GM19351 (cell line): ENCODE measurements at regions not wholly inside any gene's neighbourhood (a gene's known extent, or its start where the extent isn't known, plus 50 kb on each side); places are given as distances from the start of the nearest gene placed in this dataset.
"Not testable (repeated sequence)": the region's sequence is repeated elsewhere in the genome, so short reads cannot be mapped to it uniquely, and the experiment has no call there.

Experiments
- ATAC-seq: cut with Tn5 transposase; IDR thresholded peaks from one replicate; pipeline ENCODE4 v1.9.1; 2021; ENCODE audit warnings: mild to moderate bottlenecking, moderate library complexity; ENCODE audit not compliant: unreplicated experiment

DNA sequence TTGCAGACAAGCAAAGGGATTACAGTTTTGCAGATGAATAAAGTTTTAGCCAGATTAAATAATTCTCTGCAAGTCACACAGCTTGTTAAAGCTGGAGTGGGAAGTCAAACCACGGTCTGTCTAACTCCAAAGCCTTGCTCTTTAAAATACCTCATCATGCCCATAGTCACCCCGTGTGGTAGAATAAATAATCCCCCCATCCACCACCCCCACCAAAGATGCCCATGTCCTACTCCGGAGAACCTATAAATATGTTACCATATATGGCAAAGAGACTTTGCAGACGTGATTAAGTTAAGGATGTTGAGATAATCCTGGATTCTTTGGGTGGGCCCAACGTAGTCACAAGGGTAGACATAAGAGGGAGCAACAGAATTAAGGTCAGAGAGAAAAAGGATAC, 118.7 kb downstream of the BEND2 start:
- ATAC-seq: no peak

DNA sequence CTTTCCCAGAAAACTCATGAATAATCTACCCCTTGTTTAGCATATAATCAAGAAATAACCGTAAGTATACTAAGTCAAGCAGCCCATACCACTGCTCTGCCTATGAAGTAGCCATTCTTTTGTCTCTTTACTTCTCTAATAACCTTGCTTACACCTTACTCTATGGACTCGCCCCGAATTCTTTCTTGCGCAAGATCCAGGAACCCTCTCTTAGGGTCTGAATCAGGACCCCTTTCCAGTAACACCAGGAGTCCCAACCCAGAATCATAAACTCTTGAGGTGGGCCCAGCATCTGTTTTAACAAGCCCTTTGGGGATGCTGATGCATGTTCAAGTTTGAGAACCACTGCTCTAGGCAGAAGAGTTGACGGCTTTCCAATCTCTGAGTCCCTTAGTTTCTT, 119.6 kb downstream of the BEND2 start:
- no peak for ATAC-seq

DNA sequence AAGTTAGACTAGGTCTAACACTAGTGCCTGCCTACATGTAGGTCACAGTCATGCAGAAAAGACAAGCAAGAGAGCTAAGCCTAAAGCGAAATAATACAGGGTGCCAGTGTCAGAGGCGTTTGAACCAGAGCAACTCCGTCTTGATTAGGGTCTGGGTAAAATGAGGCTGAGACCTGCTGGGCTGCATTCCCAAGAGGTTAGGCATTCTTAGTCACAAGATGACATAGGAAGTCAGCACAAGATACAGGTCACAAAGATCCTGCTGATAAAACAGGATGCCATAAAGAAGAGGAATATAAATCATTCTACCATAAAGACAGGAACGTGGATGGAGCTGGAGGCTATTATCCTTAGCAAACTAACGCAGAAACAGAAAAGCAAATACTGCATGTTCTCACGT, 120.9 kb downstream of the BEND2 start:
- ATAC-seq: no peak

DNA sequence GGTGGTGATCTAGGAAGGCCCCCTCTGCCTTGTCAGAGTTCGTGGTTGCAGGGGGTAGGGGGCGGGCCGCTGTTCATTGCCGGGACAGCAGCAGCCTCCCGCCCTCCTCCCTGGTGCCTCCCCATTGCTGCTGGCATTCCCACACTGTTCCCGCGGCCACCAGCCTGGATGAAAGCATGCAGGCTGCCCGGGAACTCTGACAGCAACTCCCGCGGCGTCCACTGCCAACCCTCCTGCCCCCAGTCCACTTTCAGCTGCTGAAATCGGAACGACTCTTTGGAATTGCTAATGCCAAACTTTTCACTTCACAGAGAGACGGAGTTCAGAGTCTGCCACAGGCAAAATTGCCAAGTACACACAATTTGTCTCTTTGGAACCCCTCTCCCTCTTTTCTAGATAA, 121.9 kb downstream of the BEND2 start:
- ATAC-seq: no peak

DNA sequence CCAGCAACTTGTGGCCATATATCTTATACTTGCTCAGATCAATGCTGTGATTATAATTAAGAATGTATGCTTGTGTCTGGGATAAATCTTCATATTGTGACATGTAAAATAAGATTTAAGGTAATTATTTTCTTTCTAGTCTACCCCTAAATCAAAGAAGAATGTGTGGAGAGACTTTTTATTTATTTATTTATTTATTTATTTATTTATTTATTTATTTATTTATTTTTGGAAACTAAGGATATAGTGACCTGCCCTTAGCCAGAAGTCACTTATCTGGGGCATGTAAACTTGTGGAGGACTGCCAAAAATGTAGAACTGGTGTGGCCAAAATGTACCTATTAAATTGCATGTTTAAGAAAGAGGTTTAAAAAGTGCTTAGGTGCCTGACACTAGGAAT, 144.3 kb downstream of the BEND2 start:
- ATAC-seq: no peak

DNA sequence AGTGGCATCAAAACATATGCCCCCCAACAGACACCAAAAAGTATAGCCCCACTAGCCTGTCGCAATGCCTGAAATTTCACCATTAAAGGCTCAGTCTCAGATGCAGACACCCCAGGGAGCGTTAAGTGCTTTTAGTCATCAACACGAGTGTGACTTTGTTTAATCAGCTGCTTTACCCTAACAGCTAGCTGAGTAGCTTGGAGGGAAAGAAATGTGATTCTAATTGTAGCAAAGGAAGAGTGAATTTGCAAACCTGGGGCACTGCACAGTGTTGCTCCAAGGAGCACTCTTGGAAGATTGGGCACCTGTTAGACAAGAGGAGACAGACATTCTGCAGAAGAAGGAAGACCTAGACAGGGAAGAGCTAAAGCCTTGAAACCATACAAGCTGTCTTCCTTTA, 145.1 kb downstream of the BEND2 start:
- ATAC-seq: no peak

DNA sequence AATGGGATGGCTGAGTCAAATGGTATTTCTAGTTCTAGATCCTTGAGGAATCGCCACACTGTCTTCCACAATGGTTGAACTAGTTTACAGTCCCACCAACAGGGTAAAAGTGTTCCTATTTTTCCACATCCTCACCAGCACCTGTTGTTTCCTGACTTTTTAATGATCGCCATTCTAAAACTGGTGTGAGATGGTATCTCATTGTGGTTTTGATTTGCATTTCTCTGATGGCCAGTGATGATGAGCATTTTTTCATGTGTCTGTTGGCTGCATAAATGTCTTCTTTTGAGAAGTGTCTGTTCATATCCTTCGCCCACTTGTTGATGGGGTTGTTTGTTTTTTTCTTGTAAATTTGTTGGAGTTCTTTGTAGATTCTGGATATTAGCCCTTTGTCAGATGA, 152.6 kb downstream of the BEND2 start:
- not testable (repeated sequence) for ATAC-seq

DNA sequence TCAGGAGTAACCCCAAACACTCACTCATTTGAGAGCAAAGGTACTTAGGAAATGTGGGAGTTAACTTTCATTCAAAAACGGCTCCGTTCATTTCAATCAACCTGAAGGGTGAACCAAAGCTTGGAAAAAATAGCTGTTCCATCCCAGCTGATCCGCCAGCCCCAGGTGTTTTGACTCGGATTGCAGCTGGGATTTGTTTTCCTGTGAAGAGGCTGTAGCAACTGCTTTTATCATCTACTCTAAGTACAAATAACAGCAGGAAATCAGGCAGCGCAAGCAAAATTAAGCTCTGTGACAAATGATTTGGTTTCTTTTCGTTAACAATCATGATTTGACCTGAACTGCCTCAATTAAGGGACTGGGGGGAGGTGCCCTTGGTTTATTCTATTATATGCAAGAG, 154.7 kb downstream of the BEND2 start:
- ATAC-seq: no peak

DNA sequence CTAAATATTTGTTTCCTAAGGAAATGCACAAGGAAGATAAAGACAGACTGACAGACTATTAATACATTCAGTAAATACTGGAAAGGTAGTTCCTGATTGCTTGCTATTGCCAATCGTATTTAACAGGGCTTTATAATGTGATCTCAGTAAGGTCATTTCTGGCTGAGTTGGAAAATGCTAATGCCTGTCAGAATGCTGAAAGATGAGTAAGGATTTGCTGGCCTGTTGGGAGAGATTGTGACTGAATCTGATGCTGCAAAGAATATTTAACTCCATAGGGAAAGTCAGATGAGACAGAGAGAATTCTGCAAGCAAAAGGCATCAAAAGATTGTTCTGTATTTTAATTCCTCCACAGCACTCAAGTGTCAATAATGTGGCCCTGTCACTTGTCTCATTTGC, 169.0 kb downstream of the BEND2 start:
- no peak for ATAC-seq

DNA sequence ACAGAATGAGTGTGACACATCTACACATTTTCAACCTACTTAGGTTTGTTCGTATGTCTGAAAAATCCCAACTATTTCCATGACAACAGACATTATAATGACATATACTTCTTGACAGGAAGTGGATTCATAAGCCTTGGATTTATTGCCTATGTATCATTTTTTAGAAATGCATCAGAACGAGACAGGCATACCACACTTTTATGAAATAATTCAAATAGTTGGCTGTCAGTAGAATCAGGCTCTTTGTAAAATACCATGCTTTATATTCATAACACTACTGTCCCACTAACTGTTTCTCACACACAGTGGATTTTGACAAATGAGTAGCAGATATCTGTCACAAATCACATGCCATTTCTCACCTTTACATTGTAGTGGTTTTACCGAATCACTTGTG, 173.2 kb downstream of the BEND2 start:
- ATAC-seq: no peak

DNA sequence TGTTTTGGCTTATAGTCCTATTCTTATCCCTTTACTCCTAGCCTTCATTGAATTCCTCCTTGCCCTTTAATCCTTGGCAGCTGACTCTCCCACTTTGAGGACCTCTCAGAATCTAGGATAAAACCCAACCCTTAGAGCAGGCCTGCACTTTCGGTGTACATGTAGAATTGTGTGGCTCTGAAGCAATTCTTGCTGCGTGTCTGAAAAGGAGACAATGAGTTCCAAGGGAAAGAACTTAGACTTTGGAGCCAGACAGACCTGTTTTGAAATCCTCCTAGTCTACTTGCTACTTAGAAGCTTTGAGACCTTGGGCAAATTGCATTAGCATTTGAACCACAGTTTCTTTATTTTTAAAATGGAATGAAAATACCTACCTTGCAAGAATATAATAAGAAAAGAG, 175.2 kb downstream of the BEND2 start:
- ATAC-seq: no peak

DNA sequence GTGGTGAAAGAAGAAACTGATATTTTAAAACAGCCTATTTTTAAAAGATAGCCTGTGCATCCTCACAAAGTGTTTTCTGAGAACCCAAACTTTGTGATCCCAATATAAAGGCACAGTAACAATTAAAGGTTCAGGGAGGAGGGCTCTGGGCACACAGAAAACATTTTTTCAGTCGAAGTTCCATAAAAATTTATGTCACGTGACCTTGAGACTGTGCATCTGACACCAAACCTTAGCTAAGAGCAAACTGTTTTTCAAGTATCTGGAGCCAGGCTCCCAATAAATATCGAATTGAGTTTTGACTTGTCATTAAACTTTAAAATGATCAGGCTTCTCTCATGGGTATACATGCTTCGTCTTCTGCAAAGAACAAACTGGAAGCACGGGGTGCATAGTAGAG, 177.9 kb downstream of the BEND2 start:
- no peak for ATAC-seq

DNA sequence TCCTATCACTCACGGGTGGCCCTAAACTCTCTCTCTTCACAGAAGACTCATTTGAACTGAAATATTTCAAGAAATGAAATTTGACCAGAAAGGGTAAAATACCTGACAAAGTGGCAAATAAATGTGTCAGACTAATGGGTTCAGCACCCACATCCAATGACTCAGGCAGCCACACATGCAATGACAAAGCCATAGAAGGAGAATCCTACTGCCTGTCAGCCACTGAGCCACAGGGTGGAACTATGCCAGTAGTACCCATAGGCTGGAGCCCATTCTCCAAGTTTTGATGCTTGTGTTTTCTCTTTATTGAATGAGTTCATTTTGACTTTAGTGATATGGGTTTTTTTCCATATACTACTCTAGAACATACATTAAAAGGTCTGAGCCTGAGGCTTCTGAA, 179.0 kb downstream of the BEND2 start:
- ATAC-seq: no peak

DNA sequence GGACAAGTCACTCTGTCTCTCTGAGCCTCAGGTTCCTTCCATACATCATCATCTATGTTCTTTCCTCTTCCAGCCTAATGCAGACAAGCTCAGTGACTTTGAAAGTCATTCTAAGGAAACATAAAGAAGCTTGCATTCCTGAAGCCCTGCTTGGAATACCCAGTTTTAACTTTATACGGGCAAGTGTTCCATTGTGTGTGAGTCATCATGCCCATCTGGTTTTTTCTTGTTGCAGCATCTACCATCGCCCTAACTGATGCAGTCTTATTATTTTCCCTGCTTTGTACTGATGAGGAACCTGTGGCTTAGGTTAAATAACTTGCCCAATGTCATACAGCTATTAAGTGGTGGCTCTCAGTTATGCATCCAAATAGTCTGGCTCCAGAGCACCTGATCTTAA, 177.9 kb upstream of the RAI2 start:
- ATAC-seq: no peak

DNA sequence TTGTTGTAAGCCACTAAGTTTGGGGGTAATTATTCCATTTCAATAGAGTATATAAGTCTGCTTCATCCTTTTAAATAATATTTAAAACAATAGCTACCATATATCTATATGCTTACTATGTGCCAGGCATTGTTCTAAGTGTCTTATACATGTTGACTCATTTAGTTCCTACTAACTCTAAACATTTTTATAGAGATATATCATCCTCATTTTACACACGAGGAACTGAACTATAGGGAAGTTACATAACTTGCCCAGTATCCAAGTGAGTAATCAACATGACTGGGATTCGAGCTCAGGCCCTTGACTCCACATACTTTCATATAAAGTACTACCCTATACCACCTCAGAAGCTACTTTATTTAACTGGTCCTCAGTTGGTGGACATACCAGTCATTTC, 175.3 kb upstream of the RAI2 start:
- ATAC-seq: no peak

DNA sequence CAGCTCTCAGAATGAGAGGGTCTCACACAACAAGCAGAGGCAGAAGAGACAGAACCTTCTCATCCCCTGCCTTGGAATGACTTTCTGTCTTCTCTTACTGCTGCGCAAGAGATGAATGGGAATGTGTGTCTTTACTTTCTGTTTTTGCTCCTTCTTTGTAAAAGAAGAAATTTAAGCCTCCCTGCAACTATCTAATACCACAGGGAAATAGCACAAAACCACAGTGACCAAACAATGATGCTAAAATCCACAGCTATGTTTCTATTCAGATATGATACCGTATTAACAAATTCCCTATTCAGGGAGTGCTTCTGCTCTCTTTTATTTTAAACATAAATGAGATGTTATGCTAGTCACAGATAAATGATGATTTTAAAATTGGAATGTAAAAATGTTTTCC, 173.8 kb upstream of the RAI2 start:
- ATAC-seq: no peak

DNA sequence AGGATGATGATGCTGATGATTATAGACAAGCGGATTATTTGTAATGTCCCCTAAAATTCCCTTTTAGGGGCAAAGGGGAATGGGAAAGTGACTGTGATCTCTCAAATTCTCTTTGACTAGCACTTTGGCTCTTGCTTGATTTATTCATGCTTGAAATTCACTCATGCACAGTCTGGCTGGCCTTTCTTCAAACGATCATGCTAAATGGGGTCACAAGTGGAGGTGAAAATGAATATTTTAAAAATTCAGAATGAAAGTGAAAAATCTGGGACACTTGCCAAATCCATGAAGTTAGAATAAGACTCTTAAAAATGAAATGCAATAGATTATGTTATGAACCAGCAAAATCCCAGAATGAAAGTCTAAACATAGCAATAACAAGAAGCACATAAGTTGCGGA, 173.4 kb upstream of the RAI2 start:
- no peak for ATAC-seq

DNA sequence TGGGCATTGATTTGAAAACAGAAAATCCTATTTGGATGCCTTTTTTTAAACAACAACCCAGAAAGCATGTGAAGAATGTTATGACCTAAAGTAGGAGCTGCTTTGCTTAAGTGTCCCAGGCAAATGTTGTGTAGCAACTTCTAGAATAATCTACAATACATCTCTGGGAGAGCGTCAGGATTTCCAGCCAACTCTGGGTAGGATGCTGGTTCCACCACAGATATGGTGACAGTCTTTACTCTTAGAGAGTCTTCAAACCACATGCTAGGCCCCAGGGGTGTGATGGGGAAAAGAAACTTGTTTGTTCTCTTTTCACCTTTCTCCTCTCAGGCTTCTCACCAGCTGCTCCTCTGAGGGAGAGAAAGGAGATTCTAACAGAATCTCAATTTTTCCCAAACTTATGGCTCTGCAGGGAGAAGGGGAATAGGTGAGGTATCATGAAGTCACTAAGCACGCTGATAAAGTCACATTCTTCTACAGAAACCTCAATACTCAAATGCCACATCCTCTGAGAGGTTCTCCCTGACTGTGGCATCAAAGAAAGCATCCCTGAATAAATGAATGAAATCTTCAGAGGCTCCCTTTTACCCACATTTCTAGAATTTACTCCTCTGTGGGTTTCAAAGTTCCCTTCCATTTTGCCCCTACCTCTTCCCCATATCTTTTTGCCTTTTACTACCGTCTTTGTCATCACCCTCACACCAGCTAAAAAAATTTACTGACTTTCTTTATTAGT, 171.6 kb upstream of the RAI2 start:
- no peak for ATAC-seq

DNA sequence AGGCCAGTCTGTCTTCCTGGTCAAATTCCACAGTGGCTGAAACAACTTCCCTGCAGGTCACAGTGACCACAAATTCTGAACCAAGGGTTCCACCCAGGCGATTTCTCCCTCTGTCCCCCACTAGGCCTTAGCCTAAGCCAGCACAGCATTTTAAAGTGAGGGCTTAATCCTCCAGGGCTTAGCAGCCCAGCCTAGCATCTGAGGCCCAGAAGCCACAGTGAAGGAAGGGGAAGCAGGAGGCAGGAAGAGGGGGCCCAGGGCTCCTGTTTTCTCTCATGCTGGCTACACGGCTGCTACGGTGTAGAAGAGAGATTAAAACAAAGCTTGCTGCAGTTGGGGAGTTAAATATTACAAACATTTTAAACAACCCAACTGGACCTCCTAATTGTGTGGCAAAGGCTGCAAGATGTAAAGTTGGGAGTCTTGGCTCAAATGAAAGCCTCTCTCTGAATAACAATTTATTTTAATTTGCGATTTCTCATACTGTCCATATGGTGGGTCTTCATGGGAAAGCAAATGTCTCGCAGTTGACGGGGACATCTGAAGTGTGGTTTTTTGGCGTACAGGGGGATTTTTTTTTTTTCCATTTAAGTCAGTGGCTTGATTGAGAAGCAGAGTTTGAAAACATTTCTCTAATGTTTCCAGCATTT, 170.8 kb upstream of the RAI2 start:
- no peak for ATAC-seq

DNA sequence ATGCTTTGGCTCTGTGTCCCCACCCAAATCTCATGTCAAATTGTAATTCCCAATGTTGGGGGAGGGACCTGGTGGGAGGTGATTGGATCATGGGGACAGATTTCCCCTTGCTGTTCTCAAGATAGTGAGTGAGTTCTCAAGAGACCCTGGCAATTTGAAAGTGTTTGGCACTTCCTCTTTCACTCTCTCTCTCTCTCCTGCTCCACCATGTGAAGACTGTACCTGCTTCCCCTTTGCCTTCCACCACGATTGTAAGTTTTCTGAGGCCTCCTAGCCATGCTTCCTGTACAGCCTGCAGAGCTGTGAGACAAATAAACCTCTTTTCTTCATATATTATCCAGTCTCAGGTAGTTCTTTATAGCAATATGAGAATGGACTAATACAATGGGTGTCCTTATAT, 169.6 kb upstream of the RAI2 start:
- ATAC-seq: not testable (repeated sequence)

DNA sequence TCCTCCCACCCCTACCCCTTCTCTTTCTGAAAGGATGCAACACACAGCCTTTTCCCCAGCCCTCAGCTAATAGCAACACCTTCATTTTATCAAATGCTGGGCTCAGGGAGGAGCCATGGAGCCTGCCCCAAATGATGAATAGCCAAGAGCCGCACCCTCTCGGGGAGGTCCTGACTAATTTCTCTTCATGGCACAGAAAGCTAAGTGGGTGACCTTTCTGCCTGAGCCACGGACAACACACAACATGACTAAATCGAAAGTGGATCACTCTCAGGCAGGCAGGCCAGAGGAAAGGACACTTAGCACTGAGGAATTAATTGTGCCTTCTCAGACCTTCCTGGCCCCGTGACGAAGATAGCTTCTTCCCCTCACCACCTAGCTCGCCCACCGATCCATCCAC, 165.1 kb upstream of the RAI2 start:
- ATAC-seq: no peak

DNA sequence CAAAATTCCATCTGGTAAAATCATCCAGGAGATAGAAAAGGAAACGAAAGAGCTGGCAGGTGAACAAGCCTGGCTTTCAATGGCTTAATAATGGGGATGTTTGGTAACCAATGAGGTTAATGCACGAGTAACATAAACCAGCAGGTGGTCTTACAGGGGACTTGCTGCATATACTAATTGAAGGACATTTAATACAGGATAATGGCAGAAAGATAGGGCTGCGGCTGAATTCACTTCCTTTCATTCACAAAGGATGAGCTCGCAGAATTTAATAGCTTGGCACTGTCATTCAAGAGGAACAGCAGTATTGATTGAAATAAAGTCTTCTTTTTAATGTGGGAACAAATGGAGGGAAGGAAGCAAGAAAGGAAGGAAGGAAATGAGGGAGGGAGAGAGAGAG, 156.3 kb upstream of the RAI2 start:
- no peak for ATAC-seq

DNA sequence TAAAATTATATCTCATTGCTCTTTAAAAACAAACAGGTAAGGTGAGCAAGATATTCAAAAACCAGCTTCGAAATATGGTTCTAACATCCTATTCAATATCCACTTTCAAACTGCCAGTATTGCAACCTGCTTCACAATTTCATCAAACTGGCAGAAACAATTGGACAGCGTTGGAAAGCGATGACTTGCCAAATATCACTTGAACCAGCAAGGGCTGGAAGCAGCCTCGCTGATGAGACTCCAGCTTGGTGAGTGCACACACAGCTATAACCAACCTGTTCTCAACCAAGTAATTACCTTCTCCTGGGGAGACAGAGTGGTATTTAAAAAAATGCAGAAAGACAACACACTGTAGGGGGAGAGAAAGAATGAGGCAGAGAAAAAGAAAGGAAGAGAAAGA, 155.8 kb upstream of the RAI2 start:
- no peak for ATAC-seq
